Choroid plexus epithelial cell (primary cell): ENCODE measurements at regions not wholly inside any gene's neighbourhood (a gene's known extent, or its start where the extent isn't known, plus 50 kb on each side); places are given as distances from the start of the nearest gene placed in this dataset.

Experiments used
- DNase-seq: peaks from one replicate; pipeline ENCODE4 v3.0.0-alpha.2; 2010; ENCODE audit warnings: low read depth
- H3K4me3 ChIP-seq: 2 replicates; pipeline ENCODE4 v1.5.1; 2011; ENCODE audit warnings: low read depth, mild to moderate bottlenecking, control low read depth, low read length, moderate library complexity
- CTCF ChIP-seq: conservative IDR thresholded peaks from 2 replicates; pipeline ENCODE4 v1.5.1; 2011; ENCODE audit warnings: low read depth, mild to moderate bottlenecking, control low read depth, inconsistent platforms, low read length, moderate library complexity

- TF ChIP-seq CTCF = no peak
- no peak for DNase-seq
- H3K4me3 ChIP-seq = no peak overlapping the region
Observed at GRCh38 chr3:194840661-194841514, 155.2 kb downstream of the FAM43A start.

GRCh38 chr3:194841515-194841841 lies 155.8 kb downstream of the FAM43A start:
- H3K4me3 ChIP-seq = no peak overlapping the region
- no peak for TF ChIP-seq CTCF
- no peak for DNase-seq

- H3K4me3 ChIP-seq = no peak overlapping the region
- DNase-seq = no peak
- no peak for TF ChIP-seq CTCF
Observed at GRCh38 chr3:194843556-194843955, 157.9 kb downstream of the FAM43A start.

- TF ChIP-seq CTCF = no peak
- DNase-seq = no peak
- H3K4me3 ChIP-seq = no peak overlapping the region
Observed at GRCh38 chr3:194844046-194844445, 158.4 kb downstream of the FAM43A start.

GRCh38 chr3:194849166-194849875 lies 163.6 kb downstream of the FAM43A start:
- TF ChIP-seq CTCF = no peak
- H3K4me3 ChIP-seq = no peak overlapping the region
- no peak for DNase-seq

- no peak for TF ChIP-seq CTCF
- no peak for DNase-seq
- no peak overlapping the region for H3K4me3 ChIP-seq
Observed at GRCh38 chr3:194851254-194851653, 165.6 kb downstream of the FAM43A start.
